Keratinocyte (primary cell): ENCODE measurements at regions not wholly inside any gene's neighbourhood (a gene's known extent, or its start where the extent isn't known, plus 50 kb on each side); places are given as distances from the start of the nearest gene placed in this dataset.

ENCODE experiments used
- DNase-seq: peaks from one replicate; pipeline ENCODE4 v3.0.0-alpha.2; 2011; ENCODE audit warnings: low read depth, missing footprints, low spot score
- FAIRE-seq: peaks from 2 replicates; lab custom pipeline; 2011; peaks lifted over from hg19 to GRCh38; lab: Jason Lieb, UNC
- H2AFZ ChIP-seq: 2 replicates; pipeline ENCODE4 v1.6.0; 2012; ENCODE audit warnings: low read length, control low read depth, inconsistent platforms; ENCODE audit not compliant: control insufficient read depth
- H3K27ac ChIP-seq: 2 replicates; pipeline ENCODE4 v1.5.1; 2011; ENCODE audit warnings: low read length; ENCODE audit not compliant: control insufficient read depth, insufficient read depth
- H3K27me3 ChIP-seq: 3 replicates; pipeline ENCODE4 v1.6.0; 2011; ENCODE audit warnings: low read length; ENCODE audit not compliant: control insufficient read depth, insufficient read depth; ENCODE audit errors: extremely low read depth
- H3K36me3 ChIP-seq, 2 experiments: 2 replicates in 1 of 2; 3 replicates in 1 of 2; pipeline ENCODE4 v1.5.1; 2011; ENCODE audit warnings: low read length in 2 of 2, mild to moderate bottlenecking in 1 of 2; ENCODE audit not compliant: control insufficient read depth in 2 of 2, insufficient read depth in 2 of 2; ENCODE audit errors: extremely low read depth in 1 of 2
- H3K4me1 ChIP-seq: 3 replicates; pipeline ENCODE4 v1.5.1; 2011; ENCODE audit warnings: low read length; ENCODE audit not compliant: control insufficient read depth, insufficient read depth; ENCODE audit errors: extremely low read depth
- H3K4me2 ChIP-seq: 3 replicates; pipeline ENCODE4 v1.6.0; 2011; ENCODE audit warnings: low read depth, low read length; ENCODE audit not compliant: control insufficient read depth, insufficient read depth; ENCODE audit errors: extremely low read depth
- H3K4me3 ChIP-seq, 3 experiments: fragments of 200-600 bp in 1 of 3; sonication (generic) in 1 of 3; 2 replicates in 2 of 3; 3 replicates in 1 of 3; pipeline ENCODE4 v1.5.1; 2011 to 2016; ENCODE audit warnings: low read length in 3 of 3, mild to moderate bottlenecking in 3 of 3, control low read depth in 2 of 3, inconsistent platforms in 1 of 3, low read depth in 1 of 3, mixed read lengths in 1 of 3, mixed run types in 1 of 3, moderate library complexity in 1 of 3; ENCODE audit not compliant: control insufficient read depth in 2 of 3, insufficient read depth in 2 of 3; ENCODE audit errors: extremely low read depth in 1 of 3
- H3K79me2 ChIP-seq: 2 replicates; pipeline ENCODE4 v1.6.0; 2012; ENCODE audit warnings: low read length; ENCODE audit not compliant: control insufficient read depth, insufficient read depth
- H3K9ac ChIP-seq: 3 replicates; pipeline ENCODE4 v1.6.0; 2011; ENCODE audit warnings: low read length; ENCODE audit not compliant: control insufficient read depth, insufficient read depth; ENCODE audit errors: extremely low read depth
- H3K9me1 ChIP-seq: 3 replicates; pipeline ENCODE4 v1.6.0; 2011; ENCODE audit warnings: low read length; ENCODE audit not compliant: control insufficient read depth, insufficient read depth; ENCODE audit errors: extremely low read depth
- H3K9me3 ChIP-seq: 2 replicates; pipeline ENCODE4 v1.5.1; 2012; ENCODE audit warnings: low read depth, low read length; ENCODE audit not compliant: control insufficient read depth
- H4K20me1 ChIP-seq: 3 replicates; pipeline ENCODE4 v1.6.0; 2011; ENCODE audit warnings: low read length; ENCODE audit not compliant: control insufficient read depth, insufficient read depth; ENCODE audit errors: extremely low read depth
- EZH2 ChIP-seq: IDR thresholded peaks from one replicate; pipeline ENCODE4 v1.6.1; 2012; ENCODE audit warnings: inconsistent platforms, mild to moderate bottlenecking, low read length, moderate library complexity
- dilution Hi-C: fragments of 300-500 bp; cut with MboI; formaldehyde crosslinking; loops from one replicate; pipeline ENCODE4 v1.7.0; 2020; ENCODE audit warnings: low sequenced_read_pairs; ENCODE audit not compliant: extremely low pct_ligation_motif_present
- TF ChIP-seq, protein P1 (sequence below), 3 experiments: IDR thresholded peaks in 1 of 3; conservative IDR thresholded peaks in 1 of 3; optimal IDR thresholded peaks in 1 of 3; 2 replicates in 2 of 3; 3 replicates in 1 of 3; pipeline versions ENCODE3 to v1.5.1; 2011; ENCODE audit warnings: low read length in 3 of 3, mild to moderate bottlenecking in 3 of 3, moderate library complexity in 2 of 3, control low read depth in 1 of 3, inconsistent platforms in 1 of 3; ENCODE audit not compliant: insufficient read depth in 2 of 3; ENCODE audit errors: extremely low read depth in 1 of 3

DNA sequence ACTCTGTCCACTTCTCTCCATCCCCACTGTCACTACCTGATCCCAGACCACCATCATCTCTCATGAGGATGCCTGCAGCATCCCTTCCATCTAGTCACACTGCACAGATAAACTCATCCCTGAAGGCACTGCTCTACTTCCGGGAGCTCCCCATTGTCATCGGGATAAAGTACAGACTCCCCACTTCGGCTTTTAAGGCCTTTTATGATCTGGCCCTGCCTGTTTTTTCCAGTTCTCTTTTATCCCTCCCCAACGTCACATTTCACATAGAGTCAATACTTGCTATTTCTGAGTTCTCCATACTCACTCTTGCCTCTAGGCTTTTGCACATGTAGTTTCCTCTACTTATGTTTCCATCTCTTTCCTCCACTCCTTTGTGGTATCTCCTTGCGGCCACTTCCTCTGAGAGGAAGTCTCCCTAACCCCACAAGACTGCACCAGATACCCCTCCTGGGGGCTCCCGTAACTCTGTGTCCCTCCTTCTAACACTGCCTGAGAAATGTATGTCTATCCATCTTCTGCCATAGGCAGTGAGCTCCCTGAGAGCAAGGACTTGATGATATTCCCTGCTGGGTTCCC, 66.9 kb downstream of the COPRS start:
- Histone ChIP-seq H4K20me1 (no peaks in the 10 kb centered on the region), H3K4me3 (no peak overlapping the region), H2AFZ (no peak overlapping the region), H3K27me3 (no peaks in the 10 kb centered on the region), H3K9ac (no peak overlapping the region), H3K9me3 (no peaks in the 10 kb centered on the region), H3K4me1 (peaks cover 19% of the 10 kb centered on the region), H3K9me1 (no peaks in the 10 kb centered on the region), H3K79me2 (no peaks in the 10 kb centered on the region), H3K4me2 (no peak overlapping the region), H3K36me3 (no peaks in the 10 kb centered on the region), H3K27ac (no peak overlapping the region)
- DNase-seq (no peak), FAIRE-seq (no peak)
- dilution Hi-C loops, result no loop called here
- TF ChIP-seq EZH2, result no peak
- TF ChIP-seq, protein P1, sequence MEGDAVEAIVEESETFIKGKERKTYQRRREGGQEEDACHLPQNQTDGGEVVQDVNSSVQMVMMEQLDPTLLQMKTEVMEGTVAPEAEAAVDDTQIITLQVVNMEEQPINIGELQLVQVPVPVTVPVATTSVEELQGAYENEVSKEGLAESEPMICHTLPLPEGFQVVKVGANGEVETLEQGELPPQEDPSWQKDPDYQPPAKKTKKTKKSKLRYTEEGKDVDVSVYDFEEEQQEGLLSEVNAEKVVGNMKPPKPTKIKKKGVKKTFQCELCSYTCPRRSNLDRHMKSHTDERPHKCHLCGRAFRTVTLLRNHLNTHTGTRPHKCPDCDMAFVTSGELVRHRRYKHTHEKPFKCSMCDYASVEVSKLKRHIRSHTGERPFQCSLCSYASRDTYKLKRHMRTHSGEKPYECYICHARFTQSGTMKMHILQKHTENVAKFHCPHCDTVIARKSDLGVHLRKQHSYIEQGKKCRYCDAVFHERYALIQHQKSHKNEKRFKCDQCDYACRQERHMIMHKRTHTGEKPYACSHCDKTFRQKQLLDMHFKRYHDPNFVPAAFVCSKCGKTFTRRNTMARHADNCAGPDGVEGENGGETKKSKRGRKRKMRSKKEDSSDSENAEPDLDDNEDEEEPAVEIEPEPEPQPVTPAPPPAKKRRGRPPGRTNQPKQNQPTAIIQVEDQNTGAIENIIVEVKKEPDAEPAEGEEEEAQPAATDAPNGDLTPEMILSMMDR (optimal IDR thresholded peaks at IDR 0.05 in 1 of 3, IDR thresholded peaks at IDR 0.05 in 1 of 3, conservative IDR thresholded peaks at IDR 0.05 in 1 of 3; ENCODE audit: extremely low read depth in 1 of 3, insufficient read depth in 2 of 3, low read length in 3 of 3), result no peak

DNA sequence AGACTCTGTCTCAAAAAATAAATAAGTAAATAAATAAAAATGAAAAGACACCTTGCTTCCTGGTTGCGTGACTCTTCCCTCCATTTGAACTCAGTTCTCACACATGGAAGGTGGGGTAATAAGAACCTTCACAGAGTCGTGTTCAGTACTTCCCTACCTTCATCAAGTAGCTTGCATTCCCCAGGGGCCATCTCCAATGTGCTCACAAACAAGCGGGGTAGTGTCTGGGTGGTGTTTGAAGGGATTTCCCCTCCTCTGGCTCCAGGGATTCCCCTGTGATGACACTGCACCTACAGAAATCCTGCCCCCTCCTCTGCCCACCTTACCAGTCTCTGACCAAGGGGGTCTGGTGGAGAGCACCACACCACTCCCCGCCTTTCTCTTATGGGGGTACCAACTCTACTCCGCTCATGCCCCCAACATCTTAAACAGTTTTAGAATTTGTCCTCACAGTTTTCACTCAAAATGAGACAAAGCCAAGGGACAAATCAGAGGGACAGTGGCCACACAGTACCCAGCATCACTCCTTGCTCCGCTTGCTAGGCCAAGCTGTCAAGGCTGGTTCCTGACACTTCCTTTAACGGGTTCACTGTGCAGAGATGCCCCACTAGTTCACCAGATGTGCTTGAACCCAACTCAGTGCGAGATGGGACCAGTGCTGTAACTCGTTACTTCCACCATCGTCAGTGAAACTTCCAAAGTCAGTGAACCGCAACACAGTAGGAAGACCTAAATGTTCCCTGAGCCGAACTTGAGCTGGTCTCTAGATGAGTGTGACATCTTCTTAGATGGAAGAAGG, 69.1 kb downstream of the COPRS start:
- no peaks in the 10 kb centered on the region for H3K79me2 ChIP-seq
- H4K20me1 ChIP-seq, result no peaks in the 10 kb centered on the region
- no peaks in the 10 kb centered on the region for H3K9me1 ChIP-seq
- dilution Hi-C loops, result no loop called here
- H3K9ac ChIP-seq, result no peak overlapping the region
- H3K4me1 ChIP-seq, result peaks cover 19% of the 10 kb centered on the region
- no peak overlapping the region for H3K4me2 ChIP-seq
- no peak overlapping the region for H2AFZ ChIP-seq
- no peaks in the 10 kb centered on the region for H3K9me3 ChIP-seq
- no peak overlapping the region for H3K4me3 ChIP-seq
- H3K27ac ChIP-seq, result no peak overlapping the region
- DNase-seq, result no peak
- peak; percentile 23 for FAIRE-seq
- H3K27me3 ChIP-seq, result no peaks in the 10 kb centered on the region
- H3K36me3 ChIP-seq, result no peaks in the 10 kb centered on the region
- TF ChIP-seq EZH2, result no peak
- TF ChIP-seq, protein P1 (optimal IDR thresholded peaks at IDR 0.05 in 1 of 3, IDR thresholded peaks at IDR 0.05 in 1 of 3, conservative IDR thresholded peaks at IDR 0.05 in 1 of 3; ENCODE audit: extremely low read depth in 1 of 3, insufficient read depth in 2 of 3, low read length in 3 of 3), result no peak
